ENCODE measurements at regions not wholly inside any gene's neighbourhood (a gene's known extent, or its start where the extent isn't known, plus 50 kb on each side); places are given as distances from the start of the nearest gene placed in this dataset.

DNA sequence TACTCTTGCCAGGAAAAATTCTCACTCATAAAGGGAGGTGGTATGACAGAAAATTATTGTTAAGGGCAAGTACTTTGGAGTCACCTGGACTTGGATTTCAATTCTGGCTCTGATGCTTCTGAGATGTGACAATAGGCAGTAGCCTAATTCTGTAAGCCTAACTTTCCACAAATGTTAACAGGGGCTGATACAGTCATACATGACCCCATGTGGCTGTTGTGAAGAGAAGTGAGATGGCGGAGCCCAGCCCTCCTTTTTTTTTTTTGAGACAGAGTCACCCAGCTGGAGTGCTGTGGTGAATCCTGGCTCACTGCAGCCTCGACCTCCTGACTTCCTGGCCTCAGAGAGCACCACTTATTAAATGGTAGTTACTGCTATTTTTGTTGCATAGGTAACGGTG, 54.4 kb upstream of the IRF2 start:
- Histone ChIP-seq H3K9me3 (ENCODE audit: control insufficient read depth, insufficient read depth, low read depth, low read length) (no peaks in the 10 kb centered on the region), H3K4me3 (ENCODE audit: low read depth, low read length) (no peak overlapping the region), H3K36me3 (ENCODE audit: control insufficient read depth in 2 of 2, insufficient read depth in 1 of 2, low read length in 2 of 2) (no peaks in the 10 kb centered on the region), H3K27ac (ENCODE audit: extremely low read depth, low read depth, low read length) (no peak overlapping the region), H3K4me1 (ENCODE audit: control insufficient read depth, insufficient read depth, low read length) (no peaks in the 10 kb centered on the region)
- ChIA-PET CTCF (interaction anchor here (0.7 kb wide), 1 partner anchor 151 kb away, joined by 3 read pairs; no protein-coding TSS in a partner anchor), POLR2A (no interaction called here)
- no peak for TF ChIP-seq ZBTB48 (tag by site-specific recombination; IDR thresholded peaks at IDR 0.05)
- TF ChIP-seq, protein P1, sequence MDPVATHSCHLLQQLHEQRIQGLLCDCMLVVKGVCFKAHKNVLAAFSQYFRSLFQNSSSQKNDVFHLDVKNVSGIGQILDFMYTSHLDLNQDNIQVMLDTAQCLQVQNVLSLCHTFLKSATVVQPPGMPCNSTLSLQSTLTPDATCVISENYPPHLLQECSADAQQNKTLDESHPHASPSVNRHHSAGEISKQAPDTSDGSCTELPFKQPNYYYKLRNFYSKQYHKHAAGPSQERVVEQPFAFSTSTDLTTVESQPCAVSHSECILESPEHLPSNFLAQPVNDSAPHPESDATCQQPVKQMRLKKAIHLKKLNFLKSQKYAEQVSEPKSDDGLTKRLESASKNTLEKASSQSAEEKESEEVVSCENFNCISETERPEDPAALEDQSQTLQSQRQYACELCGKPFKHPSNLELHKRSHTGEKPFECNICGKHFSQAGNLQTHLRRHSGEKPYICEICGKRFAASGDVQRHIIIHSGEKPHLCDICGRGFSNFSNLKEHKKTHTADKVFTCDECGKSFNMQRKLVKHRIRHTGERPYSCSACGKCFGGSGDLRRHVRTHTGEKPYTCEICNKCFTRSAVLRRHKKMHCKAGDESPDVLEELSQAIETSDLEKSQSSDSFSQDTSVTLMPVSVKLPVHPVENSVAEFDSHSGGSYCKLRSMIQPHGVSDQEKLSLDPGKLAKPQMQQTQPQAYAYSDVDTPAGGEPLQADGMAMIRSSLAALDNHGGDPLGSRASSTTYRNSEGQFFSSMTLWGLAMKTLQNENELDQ (tag by site-specific recombination; IDR thresholded peaks at IDR 0.05; ENCODE audit: low read depth), result no peak
- no peak for TF ChIP-seq ZBTB8A (tag by site-specific recombination; IDR thresholded peaks at IDR 0.05)
- TF ChIP-seq, protein P2, sequence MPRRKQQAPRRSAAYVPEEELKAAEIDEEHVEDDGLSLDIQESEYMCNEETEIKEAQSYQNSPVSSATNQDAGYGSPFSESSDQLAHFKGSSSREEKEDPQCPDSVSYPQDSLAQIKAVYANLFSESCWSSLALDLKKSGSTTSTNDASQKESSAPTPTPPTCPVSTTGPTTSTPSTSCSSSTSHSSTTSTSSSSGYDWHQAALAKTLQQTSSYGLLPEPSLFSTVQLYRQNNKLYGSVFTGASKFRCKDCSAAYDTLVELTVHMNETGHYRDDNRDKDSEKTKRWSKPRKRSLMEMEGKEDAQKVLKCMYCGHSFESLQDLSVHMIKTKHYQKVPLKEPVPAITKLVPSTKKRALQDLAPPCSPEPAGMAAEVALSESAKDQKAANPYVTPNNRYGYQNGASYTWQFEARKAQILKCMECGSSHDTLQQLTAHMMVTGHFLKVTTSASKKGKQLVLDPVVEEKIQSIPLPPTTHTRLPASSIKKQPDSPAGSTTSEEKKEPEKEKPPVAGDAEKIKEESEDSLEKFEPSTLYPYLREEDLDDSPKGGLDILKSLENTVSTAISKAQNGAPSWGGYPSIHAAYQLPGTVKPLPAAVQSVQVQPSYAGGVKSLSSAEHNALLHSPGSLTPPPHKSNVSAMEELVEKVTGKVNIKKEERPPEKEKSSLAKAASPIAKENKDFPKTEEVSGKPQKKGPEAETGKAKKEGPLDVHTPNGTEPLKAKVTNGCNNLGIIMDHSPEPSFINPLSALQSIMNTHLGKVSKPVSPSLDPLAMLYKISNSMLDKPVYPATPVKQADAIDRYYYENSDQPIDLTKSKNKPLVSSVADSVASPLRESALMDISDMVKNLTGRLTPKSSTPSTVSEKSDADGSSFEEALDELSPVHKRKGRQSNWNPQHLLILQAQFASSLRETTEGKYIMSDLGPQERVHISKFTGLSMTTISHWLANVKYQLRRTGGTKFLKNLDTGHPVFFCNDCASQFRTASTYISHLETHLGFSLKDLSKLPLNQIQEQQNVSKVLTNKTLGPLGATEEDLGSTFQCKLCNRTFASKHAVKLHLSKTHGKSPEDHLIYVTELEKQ (tag by site-specific recombination; IDR thresholded peaks at IDR 0.05; ENCODE audit: borderline replicate concordance), result no peak
- TF ChIP-seq ZNF335 (tag by site-specific recombination; conservative IDR thresholded peaks at IDR 0.05), result no peak
- TF ChIP-seq ZBTB1 (tag by site-specific recombination; IDR thresholded peaks at IDR 0.05), result no peak
- no peak for TF ChIP-seq FEZF1 (tag by site-specific recombination; IDR thresholded peaks at IDR 0.05)
- TF ChIP-seq ZFP3 (tag by site-specific recombination; IDR thresholded peaks at IDR 0.05; ENCODE audit: low read depth), result no peak
- TF ChIP-seq ZNF114 (tag by site-specific recombination; IDR thresholded peaks at IDR 0.05), result no peak
- TF ChIP-seq ZNF792 (tag by site-specific recombination; IDR thresholded peaks at IDR 0.05), result no peak
- TF ChIP-seq ZNF776 (tag by site-specific recombination; IDR thresholded peaks at IDR 0.05; ENCODE audit: borderline replicate concordance), result no peak
- TF ChIP-seq, protein P3, sequence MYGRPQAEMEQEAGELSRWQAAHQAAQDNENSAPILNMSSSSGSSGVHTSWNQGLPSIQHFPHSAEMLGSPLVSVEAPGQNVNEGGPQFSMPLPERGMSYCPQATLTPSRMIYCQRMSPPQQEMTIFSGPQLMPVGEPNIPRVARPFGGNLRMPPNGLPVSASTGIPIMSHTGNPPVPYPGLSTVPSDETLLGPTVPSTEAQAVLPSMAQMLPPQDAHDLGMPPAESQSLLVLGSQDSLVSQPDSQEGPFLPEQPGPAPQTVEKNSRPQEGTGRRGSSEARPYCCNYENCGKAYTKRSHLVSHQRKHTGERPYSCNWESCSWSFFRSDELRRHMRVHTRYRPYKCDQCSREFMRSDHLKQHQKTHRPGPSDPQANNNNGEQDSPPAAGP (tag by site-specific recombination; IDR thresholded peaks at IDR 0.05), result no peak
- TF ChIP-seq ZNF549 (tag by site-specific recombination; IDR thresholded peaks at IDR 0.05), result no peak
- no peak for TF ChIP-seq ZNF664 (tag by site-specific recombination; IDR thresholded peaks at IDR 0.05)
- no peak for TF ChIP-seq ZFP69B (tag by site-specific recombination; IDR thresholded peaks at IDR 0.05)
- TF ChIP-seq, protein P4, sequence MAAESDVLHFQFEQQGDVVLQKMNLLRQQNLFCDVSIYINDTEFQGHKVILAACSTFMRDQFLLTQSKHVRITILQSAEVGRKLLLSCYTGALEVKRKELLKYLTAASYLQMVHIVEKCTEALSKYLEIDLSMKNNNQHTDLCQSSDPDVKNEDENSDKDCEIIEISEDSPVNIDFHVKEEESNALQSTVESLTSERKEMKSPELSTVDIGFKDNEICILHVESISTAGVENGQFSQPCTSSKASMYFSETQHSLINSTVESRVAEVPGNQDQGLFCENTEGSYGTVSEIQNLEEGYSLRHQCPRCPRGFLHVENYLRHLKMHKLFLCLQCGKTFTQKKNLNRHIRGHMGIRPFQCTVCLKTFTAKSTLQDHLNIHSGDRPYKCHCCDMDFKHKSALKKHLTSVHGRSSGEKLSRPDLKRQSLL (tag by site-specific recombination; IDR thresholded peaks at IDR 0.05), result no peak
- TF ChIP-seq HOXD13 (CRISPR knock-in tag; IDR thresholded peaks at IDR 0.05; ENCODE audit: borderline replicate concordance), result no peak
- TF ChIP-seq, protein P5, sequence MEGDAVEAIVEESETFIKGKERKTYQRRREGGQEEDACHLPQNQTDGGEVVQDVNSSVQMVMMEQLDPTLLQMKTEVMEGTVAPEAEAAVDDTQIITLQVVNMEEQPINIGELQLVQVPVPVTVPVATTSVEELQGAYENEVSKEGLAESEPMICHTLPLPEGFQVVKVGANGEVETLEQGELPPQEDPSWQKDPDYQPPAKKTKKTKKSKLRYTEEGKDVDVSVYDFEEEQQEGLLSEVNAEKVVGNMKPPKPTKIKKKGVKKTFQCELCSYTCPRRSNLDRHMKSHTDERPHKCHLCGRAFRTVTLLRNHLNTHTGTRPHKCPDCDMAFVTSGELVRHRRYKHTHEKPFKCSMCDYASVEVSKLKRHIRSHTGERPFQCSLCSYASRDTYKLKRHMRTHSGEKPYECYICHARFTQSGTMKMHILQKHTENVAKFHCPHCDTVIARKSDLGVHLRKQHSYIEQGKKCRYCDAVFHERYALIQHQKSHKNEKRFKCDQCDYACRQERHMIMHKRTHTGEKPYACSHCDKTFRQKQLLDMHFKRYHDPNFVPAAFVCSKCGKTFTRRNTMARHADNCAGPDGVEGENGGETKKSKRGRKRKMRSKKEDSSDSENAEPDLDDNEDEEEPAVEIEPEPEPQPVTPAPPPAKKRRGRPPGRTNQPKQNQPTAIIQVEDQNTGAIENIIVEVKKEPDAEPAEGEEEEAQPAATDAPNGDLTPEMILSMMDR (tag by site-specific recombination; IDR thresholded peaks at IDR 0.05), result no peak

Measured in HEK293 (cell line).